ENCODE measurements at regions not wholly inside any gene's neighbourhood (a gene's known extent, or its start where the extent isn't known, plus 50 kb on each side); places are given as distances from the start of the nearest gene placed in this dataset.
"Not testable (repeated sequence)": the region's sequence is repeated elsewhere in the genome, so short reads cannot be mapped to it uniquely, and the experiment has no call there.

DNA sequence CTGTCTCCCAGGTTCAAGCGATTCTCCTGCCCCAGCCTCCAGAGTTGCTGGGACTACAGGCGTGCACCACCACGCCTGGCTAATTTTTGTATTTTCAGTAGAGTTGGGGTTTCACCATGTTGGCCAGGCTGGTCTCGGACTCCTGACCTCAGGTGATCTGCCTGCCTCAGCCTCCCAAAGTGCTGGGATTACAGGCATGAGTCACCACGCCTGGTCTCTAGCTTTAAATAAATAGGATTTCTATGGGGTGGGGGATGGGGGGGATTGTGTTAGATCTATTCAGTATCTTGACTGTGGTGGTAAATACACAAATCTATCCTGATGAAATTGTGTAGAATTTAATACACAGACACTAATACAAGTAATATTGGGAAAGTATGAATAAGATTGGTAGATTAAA, 102.4 kb upstream of the STX18 start:
- TF ChIP-seq, protein P1, sequence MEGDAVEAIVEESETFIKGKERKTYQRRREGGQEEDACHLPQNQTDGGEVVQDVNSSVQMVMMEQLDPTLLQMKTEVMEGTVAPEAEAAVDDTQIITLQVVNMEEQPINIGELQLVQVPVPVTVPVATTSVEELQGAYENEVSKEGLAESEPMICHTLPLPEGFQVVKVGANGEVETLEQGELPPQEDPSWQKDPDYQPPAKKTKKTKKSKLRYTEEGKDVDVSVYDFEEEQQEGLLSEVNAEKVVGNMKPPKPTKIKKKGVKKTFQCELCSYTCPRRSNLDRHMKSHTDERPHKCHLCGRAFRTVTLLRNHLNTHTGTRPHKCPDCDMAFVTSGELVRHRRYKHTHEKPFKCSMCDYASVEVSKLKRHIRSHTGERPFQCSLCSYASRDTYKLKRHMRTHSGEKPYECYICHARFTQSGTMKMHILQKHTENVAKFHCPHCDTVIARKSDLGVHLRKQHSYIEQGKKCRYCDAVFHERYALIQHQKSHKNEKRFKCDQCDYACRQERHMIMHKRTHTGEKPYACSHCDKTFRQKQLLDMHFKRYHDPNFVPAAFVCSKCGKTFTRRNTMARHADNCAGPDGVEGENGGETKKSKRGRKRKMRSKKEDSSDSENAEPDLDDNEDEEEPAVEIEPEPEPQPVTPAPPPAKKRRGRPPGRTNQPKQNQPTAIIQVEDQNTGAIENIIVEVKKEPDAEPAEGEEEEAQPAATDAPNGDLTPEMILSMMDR (IDR thresholded peaks at IDR 0.05), result not testable (repeated sequence)
- TF ChIP-seq POLR2A (IDR thresholded peaks at IDR 0.05), result not testable (repeated sequence)

All from esophagus squamous epithelium (tissue), 4 donors.